ENCODE measurements at regions not wholly inside any gene's neighbourhood (a gene's known extent, or its start where the extent isn't known, plus 50 kb on each side); places are given as distances from the start of the nearest gene placed in this dataset.

- no peak overlapping the region for H3K27ac ChIP-seq
- 83% methylated on average over 3 of the region's 3 CpGs for WGBS
- intact Hi-C loops (cut with DNase I) = no loop called here
Measured at GRCh38 chr1:221887415-221887746, 145.5 kb upstream of the DUSP10 start.

DNA sequence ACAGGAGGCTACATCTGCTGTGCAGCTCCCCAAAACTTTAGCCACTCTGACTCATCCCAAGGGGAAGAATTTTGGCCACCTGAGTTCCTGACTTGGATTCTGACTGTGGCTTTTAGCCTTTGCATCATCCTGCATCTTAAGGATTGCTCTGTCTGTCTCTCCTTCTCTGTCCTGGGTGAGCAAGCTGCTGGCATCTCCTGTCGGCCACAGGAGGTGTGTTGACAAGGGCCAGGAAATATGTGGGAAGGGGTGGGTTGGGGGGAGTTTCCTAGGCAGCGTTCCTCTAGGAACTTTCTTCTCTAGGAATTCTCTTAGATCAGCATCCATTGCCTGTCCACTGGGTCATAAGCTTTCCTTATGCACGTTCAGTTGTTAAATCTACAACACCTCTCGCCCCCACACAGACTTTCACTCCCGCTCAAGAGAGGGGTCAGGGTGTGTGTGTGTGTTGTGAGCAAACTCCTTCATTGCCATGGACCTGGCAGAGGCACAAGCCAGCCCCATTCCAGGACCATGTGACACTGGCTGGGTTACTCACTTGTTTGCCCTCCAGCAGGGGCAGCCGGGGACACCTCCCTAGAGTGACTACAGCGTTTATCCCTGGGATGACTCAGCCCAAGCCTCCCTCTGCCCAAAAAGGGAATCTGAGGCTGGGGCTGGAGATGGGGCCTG is 145.0 kb upstream of the DUSP10 start:
- intact Hi-C loops (cut with DNase I) = no loop called here
- 24% methylated on average over 7 of the region's 7 CpGs for WGBS

More at GRCh38 chr1:221887415-221887746, 145.5 kb upstream of the DUSP10 start:
- no peaks in the 10 kb centered on the region for H3K4me1 ChIP-seq (replicated peaks)
- H3K9me3 ChIP-seq = no peaks in the 10 kb centered on the region
- no peaks in the 10 kb centered on the region for H3K27me3 ChIP-seq (replicated peaks; ENCODE audit: insufficient read depth)
- no peak for DNase-seq (ENCODE audit: low spot score)
- TF ChIP-seq, protein P1, sequence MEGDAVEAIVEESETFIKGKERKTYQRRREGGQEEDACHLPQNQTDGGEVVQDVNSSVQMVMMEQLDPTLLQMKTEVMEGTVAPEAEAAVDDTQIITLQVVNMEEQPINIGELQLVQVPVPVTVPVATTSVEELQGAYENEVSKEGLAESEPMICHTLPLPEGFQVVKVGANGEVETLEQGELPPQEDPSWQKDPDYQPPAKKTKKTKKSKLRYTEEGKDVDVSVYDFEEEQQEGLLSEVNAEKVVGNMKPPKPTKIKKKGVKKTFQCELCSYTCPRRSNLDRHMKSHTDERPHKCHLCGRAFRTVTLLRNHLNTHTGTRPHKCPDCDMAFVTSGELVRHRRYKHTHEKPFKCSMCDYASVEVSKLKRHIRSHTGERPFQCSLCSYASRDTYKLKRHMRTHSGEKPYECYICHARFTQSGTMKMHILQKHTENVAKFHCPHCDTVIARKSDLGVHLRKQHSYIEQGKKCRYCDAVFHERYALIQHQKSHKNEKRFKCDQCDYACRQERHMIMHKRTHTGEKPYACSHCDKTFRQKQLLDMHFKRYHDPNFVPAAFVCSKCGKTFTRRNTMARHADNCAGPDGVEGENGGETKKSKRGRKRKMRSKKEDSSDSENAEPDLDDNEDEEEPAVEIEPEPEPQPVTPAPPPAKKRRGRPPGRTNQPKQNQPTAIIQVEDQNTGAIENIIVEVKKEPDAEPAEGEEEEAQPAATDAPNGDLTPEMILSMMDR (IDR thresholded peaks at IDR 0.05) = no peak
- no peak for TF ChIP-seq POLR2AphosphoS5 (IDR thresholded peaks at IDR 0.05)
- no peak for TF ChIP-seq POLR2A (IDR thresholded peaks at IDR 0.05)
- no peak overlapping the region for H3K4me3 ChIP-seq
- H3K36me3 ChIP-seq = no peaks in the 10 kb centered on the region

DNA sequence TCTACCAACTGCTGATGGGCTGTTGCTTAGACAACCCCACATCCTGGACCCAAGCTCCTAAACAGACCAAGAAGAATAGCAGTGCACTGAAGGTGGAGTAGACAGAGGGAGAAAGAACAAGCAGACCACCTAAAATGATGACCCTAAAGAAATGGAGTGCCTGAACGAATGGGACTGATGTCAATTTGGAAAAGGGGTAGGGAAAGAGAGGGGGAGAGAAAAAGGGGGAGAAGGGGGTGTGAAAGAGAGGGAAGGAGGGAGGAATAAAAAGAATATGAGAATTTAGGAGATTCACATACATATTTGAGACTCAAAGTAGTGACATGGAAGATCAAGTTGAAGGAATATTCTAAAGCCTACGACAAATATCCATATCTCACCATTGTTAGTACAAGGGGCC is 144.4 kb upstream of the DUSP10 start:
- Histone ChIP-seq H3K4me1 (replicated peaks) (no peaks in the 10 kb centered on the region), H3K4me3 (no peak overlapping the region), H3K36me3 (no peaks in the 10 kb centered on the region), H3K27ac (no peak overlapping the region), H3K9me3 (no peaks in the 10 kb centered on the region), H3K27me3 (replicated peaks; ENCODE audit: insufficient read depth) (no peaks in the 10 kb centered on the region)
- intact Hi-C loops (cut with DNase I) = no loop called here
- DNase-seq (ENCODE audit: low spot score) = no peak
- TF ChIP-seq POLR2A (IDR thresholded peaks at IDR 0.05) (no peak), POLR2AphosphoS5 (IDR thresholded peaks at IDR 0.05) (no peak)
- TF ChIP-seq, protein P1 (IDR thresholded peaks at IDR 0.05) = no peak
- WGBS = 89% methylated on average over 2 of the region's 2 CpGs

More for the DNA sequence above, 145.0 kb upstream of the DUSP10 start:
- H3K27ac ChIP-seq = no peak overlapping the region
- H3K9me3 ChIP-seq = no peaks in the 10 kb centered on the region
- peak; percentile 8 for DNase-seq (ENCODE audit: low spot score)
- H3K27me3 ChIP-seq (replicated peaks; ENCODE audit: insufficient read depth) = no peaks in the 10 kb centered on the region
- H3K4me1 ChIP-seq (replicated peaks) = no peaks in the 10 kb centered on the region
- H3K36me3 ChIP-seq = no peaks in the 10 kb centered on the region
- no peak for TF ChIP-seq POLR2A (IDR thresholded peaks at IDR 0.05)
- TF ChIP-seq, protein P1 (IDR thresholded peaks at IDR 0.05) = no peak
- TF ChIP-seq POLR2AphosphoS5 (IDR thresholded peaks at IDR 0.05) = no peak
- H3K4me3 ChIP-seq = no peak overlapping the region

DNA sequence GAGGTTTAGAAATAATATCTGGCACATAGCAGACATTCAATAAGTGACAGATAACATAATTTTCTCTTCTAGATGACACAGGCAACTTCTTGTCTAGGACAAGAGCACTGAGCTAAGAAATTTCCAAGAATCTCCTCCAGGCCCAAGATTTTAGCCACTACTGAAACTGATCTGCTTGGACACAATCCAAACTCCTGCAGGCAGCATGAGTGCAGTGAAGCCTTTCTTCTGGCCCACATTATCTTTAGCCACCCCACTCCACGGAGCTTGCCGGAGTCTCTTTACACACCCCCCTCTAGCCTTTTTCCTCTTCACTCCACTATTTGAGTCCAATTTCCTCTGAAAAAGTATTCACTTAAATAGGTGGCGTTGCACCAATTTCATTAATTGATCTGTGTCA is 142.9 kb upstream of the DUSP10 start:
- no peaks in the 10 kb centered on the region for H3K9me3 ChIP-seq
- 82% methylated on average over 3 of the region's 3 CpGs for WGBS
- H3K4me1 ChIP-seq (replicated peaks) = no peaks in the 10 kb centered on the region
- no peaks in the 10 kb centered on the region for H3K27me3 ChIP-seq (replicated peaks; ENCODE audit: insufficient read depth)
- H3K36me3 ChIP-seq = no peaks in the 10 kb centered on the region
- TF ChIP-seq POLR2AphosphoS5 (IDR thresholded peaks at IDR 0.05) (no peak), POLR2A (IDR thresholded peaks at IDR 0.05) (no peak)
- TF ChIP-seq, protein P1 (IDR thresholded peaks at IDR 0.05) = no peak
- no peak overlapping the region for H3K27ac ChIP-seq
- H3K4me3 ChIP-seq = no peak overlapping the region
- no peak for DNase-seq (ENCODE audit: low spot score)
- intact Hi-C loops (cut with DNase I) = no loop called here

Measured in prostate gland (tissue), 2 donors.